Sciatic nerve (tissue), 2 donors: ENCODE measurements at regions not wholly inside any gene's neighbourhood (a gene's known extent, or its start where the extent isn't known, plus 50 kb on each side); places are given as distances from the start of the nearest gene placed in this dataset.
"Not testable (repeated sequence)": the region's sequence is repeated elsewhere in the genome, so short reads cannot be mapped to it uniquely, and the experiment has no call there.

Experiments
- ATAC-seq: fragments of 200-7000 bp; cut with Tn5 transposase; one replicate; pipeline ENCODE4 v1.9.1; 2020; ENCODE audit warnings: mild to moderate bottlenecking, moderate library complexity
- DNase-seq: peaks from one replicate; pipeline ENCODE4 v3.0.0-alpha.2; 2020; ENCODE audit warnings: low spot score
- intact Hi-C: fragments of 100-400 bp; cut with DNase I; formaldehyde crosslinking; loops from one replicate; pipeline ENCODE4 v1.14.2; 2022
- donor health status: DM: no; HTN: no; CAD: no.
- donor health status: DM: no; HTN: no; CAD: no.

DNA sequence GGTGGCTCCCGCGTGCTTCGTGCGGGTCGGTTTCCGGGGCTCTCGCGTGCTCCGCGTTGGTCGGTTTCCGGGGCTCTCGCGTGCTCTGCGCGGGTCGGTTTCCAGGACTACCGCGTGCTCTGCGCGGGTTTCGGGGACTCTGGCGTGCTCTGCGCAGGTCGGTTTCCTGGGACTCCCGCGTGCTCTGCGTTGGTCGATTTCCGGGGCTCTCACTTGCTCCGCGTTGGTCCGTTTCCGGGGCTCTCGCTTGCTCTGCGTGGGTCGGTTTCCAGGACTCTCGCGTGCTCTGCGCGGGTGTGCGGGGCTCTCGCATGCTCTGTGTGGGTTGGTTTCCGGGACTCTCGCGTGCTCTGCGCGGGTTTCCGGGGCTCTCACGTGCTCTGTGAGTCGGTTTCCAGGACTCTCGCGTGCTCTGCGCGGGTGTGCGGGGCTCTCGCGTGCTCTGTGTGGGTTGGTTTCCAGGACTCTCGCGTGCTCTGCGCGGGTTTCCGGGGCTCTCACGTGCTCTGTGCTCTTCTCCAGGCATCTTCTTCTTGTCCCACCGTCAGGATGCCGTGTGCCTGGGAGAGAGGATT lies 109.9 kb upstream of the LRPAP1 start:
- ATAC-seq (no peak), DNase-seq (no peak)
- intact Hi-C loops: no loop called here

DNA sequence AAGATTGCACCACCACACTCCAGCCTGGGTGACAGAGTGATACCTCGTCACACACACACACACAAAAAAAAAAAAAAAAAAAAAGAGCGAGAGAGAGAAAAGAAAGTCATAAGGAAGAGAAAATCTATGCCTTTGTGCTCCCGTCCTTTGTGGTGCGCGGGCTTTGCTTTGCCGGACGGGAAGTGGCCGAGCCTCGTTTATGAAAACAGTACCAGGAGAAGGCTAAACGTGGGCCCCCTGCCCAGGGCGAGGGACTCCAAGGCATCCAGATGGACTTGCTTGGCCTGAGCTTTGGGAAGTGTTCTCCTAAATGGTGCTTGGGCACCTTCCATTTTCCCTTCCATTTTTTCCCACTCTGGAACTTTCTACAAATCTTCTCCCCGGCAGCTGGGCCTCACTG lies 109.3 kb upstream of the LRPAP1 start:
- intact Hi-C loops: no loop called here
- DNase-seq (no peak), ATAC-seq (no peak)

DNA sequence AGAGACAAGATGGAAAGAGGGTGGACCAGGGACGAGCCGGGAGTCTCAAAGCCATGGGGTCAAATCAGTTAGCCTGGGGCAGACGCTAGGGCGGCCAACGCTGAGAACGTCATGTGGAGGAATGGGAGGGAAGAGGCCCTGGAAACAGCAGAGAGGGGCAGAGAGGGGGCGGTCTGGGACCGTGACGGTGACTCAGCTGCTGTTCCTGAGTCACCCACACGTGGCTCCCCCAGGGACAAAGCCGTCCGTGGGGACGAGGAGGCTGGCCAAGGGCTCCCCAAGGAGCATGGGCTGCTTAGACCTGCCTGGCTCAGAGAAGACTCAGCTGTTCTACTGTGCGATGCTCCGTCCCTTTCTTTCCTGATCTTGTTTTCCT lies 108.4 kb upstream of the LRPAP1 start:
- intact Hi-C loops: no loop called here
- ATAC-seq (no peak), DNase-seq (no peak)

DNA sequence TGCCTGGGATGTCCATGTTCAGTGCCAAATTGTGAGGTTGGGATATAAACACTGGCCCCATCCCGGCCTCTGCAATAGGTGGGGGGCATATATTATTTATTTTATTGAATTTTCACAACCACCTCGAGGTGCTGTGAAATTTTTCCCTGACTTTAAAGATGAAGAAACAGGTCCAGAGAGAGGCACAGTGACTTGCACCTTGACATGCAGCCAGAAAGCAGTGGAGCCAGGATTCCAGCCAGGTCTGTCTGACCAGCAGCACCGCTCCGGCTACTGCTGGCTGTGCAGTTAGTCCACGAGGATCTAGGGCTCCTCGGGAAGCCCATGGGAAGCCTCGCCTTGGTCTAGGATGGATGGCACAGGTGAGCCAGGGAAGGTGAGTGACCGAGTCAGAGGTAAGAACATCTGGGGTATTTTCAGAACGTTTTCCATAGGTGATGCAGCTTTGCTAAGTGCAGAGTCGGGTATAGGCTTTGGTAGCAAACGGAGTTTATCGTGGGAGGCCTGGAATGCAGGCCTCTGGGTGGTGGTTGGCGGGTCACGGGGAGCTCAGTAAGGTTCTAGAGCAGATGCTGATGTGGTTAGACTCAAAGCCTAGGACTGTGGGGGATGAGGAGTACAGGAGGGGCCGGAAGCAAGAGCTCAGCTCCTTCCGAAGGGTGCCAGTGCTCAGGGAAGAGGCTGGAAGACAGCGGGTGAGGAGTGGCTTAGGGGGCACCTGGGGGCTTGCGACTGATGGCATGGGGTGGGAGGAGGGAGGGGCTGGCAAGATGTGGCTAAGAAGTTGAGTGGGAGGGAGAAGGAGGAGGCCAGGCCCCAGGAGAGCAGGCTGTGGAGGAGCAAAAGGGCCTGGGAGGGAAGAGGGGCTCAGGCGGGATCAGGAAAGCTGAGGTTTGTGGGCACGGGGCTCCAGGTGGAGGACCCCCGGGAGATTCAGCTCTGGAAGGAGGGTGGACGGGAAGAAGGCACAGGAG lies 107.7 kb upstream of the LRPAP1 start:
- intact Hi-C loops: no loop called here

DNA sequence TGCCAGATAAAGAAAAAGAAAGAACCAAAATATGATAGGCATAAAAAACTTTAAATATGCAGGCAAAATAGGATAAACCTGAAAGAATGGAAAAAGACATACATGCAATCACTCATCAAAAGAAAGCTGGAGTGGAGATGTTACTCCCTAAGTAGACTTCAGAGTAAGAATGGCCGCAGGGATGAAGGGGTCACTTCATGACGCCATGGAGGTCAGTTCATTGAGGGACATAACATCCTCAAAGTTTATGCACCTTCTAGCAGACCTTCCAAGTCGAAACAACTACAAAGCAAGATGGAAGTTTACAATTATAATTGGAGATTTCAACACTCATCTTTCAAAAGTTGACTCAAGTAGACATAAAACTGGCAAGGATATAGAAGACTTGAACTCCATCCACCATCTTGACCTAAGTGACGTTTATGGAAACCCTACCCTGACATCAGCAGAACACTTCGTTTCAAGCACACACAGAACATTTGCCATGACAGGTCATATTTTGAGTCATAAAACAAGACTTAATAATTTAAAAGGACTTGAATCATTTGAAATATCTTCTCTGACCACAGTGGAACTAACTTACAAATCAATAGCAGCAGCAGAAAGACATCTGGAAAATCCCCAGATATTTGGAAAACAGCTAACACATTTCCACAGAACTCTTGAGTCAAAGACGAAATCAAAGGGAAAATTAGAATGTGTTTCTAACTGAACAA lies 106.0 kb upstream of the LRPAP1 start:
- intact Hi-C loops: no loop called here
- DNase-seq (no peak), ATAC-seq (no peak)

More for the DNA sequence above, 107.7 kb upstream of the LRPAP1 start:
- DNase-seq (no peak), ATAC-seq (no peak)

DNA sequence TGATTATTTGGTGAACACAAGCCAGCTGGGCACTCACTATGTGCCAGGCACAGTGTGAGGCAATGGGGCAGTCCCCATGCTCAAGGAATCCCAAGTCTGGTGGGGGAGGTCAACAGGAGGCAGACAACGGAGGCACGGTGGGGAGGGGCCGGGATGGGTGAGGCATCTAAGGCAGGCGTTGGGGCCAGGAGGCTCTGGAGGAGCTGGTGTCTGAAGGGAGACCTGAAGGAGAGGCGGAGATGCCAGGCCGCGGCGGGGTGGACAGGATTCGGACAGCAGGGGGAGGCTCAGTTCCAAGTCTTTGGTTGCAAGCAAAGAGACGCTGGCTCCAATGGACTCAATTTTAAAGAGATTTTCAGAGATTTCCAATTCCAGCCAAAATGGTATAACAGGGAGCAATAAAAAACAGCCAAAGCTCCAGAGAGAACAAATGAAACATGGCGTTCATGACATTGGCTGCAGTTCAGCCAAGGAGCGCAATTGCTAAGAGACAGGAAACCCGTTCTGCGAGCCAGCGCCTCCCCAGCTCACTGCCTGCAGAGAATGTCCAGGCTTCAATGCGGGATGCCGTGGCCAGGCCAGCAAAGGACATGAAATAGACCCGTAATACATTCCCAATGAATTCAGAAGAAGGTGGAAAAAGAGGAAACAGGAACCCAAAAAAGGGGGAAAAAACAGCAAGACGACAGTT lies 105.2 kb upstream of the LRPAP1 start:
- DNase-seq (no peak), ATAC-seq (peak; percentile 45)
- intact Hi-C loops: no loop called here

DNA sequence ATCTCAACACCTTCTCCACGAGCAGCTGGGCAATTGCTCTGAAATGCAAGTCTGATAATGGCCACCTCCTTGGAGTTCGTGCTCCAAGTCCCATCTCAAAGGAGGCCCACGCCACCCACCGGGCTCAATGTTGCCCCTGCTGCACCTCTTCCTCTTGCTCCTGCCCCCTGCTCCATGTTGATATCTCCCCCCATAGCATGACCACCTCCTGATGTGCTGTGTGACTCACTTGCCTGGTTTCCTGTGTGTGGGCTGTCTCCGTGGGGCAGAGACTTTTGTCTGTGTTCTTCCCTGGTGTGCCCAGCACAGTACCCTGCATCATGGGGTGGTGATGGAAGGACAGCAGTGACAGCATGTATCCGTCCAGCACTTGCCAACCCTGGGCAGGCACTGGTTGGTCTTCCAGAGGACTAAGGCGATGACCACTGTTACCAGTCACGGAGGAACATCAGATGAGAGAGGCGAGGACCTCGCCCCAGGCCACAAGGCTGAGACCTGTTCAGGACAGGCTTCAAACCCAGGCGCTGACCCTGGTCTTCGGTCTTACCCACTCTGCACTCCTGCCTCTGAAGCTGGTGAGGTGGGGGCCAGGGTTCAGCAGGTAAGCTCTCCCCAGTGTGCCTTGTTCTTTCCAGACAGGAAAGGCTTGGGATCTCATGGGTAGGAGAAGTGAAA lies 104.6 kb upstream of the LRPAP1 start:
- ATAC-seq (no peak), DNase-seq (no peak)
- intact Hi-C loops: no loop called here

DNA sequence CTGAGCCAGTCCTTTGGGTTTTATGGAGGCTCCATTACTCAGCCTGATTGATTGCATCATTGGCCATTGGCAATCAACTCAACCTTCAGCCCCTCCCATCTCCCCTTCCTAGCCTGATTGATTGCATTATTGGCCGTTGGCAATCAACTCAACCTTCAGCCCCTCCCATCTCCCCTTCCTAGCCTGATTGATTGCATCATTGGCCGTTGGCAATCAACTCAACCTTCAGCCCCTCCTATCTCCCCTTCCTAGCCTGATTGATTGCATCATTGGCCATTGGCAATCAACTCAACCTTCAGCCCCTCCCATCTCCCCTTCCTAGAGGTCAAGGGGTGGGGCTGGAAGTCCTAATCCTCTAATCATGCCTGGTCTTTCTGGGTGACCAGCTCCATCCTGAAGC lies 103.8 kb upstream of the LRPAP1 start:
- ATAC-seq, intact Hi-C loops, DNase-seq: not testable (repeated sequence)

DNA sequence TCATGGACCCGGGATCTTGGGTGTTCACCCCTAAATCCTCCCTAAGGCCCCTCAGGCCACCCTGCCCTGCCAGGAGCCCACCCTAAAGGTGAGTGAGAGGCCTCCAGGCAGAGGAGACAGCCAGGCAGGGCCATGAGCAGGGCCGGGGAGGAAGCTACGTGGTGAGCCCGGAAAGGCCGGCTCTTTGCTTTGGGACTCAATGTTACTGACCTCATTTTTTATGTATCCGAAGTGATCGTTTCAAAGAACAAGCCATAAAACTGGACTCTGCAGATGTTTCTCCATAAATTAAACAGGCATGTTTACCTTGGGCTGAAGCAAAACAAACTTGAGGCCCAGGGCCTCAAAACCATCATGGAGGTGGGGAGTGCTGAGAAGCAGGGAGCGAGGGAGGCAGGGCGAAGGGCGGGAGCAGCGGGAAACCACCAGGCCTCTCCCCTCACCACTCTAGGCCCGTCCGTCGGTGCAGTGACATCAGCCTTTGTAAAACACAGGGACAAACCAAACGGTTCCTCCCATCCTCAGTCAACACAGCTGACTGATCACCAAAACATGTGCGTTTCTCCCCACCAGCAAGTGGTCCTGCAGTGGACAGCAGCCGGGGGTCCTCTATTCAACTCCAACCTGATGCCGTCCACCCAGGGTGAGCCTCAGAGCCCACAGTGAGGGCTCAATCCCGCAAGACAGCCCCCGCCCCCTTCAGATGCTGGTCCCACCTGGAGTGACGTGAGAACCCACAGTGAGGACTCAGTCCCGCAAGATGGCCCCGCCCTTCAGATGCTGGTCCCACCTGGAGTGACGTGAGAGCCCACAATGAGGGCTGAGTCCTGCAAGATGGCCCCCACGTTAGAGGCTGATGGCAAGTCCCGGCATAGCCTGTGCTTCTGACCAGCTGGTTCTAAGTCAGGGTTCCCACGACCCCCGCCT lies 102.9 kb upstream of the LRPAP1 start:
- DNase-seq (no peak), ATAC-seq (no peak)
- intact Hi-C loops: no loop called here

DNA sequence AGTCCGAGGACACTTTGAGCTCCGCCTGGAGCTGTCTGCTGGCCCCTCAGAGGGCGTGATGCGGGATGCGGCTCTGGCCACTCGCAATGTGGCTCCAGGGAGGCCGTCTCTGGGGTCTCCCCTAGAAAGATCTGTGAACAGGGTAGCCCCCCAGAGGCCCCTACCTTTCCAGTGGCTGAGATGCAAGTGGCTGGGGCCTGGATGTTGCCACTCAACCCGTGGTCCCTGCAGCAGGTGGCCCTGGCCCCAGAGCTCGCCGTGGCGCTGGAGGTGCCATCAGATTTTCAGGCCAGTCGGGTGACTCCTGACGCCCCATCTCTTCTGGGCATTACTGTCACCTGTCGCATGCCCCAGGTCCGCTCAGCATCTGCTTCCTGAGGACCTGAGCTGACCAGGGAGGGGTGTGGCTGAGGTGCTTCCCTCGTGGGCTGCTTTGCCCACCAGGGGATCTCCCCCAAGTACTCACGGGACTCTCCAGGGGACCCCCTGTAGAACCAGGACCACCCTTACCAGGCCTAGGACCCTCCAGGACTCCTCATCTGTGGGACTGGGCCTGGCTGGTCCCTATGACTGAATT lies 102.1 kb upstream of the LRPAP1 start:
- intact Hi-C loops: no loop called here
- DNase-seq: no peak
- no peak for ATAC-seq

DNA sequence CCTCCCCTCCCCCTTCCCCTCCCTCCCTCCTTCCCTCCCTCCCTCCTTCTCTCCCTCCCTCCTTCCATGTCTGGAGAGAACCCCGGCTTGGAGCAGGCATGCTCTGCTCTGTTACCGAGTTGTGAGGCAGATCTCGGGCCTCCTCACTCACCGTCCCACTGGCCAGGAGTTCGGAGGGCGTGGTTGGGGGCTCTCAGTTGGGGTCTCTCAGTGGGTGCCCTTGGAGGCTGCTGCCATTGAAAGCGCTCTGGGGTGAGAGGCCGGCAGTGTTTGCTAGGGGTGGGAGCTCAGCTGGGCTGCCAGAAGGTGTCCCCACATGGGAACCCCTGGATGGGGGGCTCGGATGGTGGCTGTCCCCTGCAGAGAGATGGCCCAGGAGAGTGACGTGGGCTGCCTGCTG lies 101.1 kb upstream of the LRPAP1 start:
- DNase-seq, intact Hi-C loops, ATAC-seq: not testable (repeated sequence)

DNA sequence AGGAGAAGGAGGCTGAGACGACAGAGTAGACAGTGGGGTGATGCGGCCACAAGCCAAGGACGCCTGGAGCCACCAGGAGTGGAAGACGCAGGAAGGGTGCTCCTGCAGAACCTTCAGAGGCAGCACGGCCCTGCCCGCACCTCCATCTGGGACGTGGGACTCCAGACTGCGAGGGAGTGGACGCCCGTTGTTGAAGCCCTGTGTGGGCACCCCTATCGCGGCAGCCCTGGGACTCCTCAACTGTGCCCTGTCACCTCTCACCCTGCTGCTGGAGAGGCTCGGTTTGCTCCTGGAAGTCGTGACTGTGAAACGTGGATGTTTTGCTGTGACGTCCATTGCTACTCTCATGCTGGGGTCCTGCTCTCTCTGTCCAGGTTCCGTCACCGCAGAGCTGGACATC lies 100.6 kb upstream of the LRPAP1 start:
- ATAC-seq, intact Hi-C loops, DNase-seq: not testable (repeated sequence)

DNA sequence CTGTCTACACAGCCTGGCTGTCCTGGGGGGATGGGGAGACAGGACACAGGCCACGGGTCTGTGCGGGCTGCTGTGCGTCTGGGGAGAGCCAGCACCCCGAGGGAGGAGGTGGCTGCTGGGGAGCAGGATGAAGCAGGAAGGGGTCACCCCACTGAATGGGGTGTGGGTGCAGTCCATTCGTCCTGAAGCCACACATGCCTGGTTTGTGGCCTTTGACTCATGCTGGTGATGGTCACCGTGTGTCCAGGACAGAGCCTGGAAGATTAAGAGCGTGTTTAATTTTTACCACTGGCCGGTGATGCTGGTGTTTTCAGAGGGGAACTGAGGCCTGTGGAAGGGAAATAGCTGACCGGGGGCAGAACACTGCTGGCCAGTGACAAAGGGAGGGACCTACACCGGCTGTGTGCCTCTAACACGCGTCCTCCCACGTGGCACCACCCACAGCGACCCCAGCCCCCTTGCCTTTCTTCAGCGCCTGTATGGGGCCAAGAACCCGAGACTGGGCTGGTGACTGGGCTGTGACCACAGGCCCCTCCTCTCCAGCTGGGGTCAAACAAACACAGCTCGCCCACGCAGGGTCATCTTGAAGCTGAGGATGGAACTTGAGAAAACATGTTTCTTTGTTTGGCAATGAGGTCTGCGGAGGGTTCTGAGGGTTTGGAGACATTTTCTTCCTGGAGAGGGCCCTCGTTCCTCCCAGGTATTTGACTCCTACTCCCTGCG lies 99.5 kb upstream of the LRPAP1 start:
- intact Hi-C loops, DNase-seq: not testable (repeated sequence)
- ATAC-seq: peak; percentile 59

DNA sequence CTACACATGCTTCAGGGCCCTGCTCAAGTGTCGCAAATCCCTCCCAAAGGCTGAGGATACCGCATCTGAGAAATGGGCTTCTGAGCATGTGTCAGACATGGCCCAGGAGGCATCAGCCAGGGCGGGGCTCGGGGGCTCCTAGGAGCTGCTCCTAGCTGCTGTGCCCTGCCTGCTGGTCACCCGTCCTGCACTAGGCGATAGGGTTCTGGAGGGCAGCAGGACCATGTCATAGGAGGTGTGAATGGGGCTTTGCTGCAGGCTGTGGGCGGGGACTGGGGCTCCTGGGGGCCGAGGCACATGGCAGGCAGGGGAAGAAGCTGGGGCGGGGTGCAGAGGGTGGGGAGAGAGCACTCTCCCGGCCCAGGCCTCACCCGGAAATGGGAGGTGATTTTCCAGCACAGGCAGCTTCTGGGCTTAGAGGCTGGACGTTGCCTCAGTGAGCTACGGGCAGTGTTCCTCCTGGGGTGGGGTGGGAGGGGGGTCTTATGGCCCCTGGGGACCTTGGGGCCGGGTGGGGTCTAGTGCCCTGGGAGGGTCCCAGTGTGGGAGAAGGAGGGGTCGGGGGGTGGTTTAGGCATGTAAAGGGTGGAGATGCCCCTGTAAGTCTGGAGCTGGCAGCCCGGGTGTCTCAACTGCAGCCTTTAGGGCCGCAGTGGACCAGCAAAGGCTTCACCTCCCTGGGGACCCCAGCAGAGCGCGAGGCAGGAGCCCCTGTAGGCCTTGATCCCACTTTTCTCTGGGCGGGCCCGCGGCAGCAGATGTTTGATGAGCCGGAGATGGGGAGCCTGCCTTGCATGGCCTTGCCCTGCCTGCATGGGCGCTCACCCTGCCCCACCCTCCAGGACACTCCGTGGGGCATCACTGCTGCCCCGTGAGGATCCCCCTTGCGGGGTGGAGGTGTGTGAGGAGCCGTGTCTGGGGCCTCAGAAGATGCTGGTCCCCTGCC lies 98.6 kb upstream of the LRPAP1 start:
- ATAC-seq (no peak), DNase-seq (peak; percentile 45)

DNA sequence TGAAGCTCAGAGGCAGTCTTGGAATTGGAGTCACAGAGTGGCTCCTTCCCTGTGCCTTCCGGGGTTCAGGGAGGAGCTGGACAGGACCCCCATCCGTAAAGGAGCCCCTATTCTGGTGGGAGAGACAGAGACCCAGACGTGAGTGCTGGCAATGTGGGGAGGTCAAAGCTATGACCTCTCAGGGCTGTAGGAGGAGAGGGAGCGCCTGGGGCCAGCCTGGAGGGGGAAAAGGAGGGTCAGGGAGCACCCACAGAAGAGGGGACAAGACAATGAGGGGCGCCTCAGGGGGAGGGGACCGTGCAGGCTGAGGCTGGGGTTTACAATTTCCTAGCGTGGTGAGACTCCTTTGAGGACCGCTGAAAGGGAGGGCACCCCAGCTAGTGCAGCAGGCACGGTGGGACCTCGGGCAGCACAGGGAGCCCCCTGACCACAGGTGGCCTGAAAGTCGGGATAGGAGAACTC lies 97.9 kb upstream of the LRPAP1 start:
- intact Hi-C loops: no loop called here
- DNase-seq (no peak), ATAC-seq (no peak)

More for the DNA sequence above, 98.6 kb upstream of the LRPAP1 start:
- intact Hi-C loops: no loop called here

DNA sequence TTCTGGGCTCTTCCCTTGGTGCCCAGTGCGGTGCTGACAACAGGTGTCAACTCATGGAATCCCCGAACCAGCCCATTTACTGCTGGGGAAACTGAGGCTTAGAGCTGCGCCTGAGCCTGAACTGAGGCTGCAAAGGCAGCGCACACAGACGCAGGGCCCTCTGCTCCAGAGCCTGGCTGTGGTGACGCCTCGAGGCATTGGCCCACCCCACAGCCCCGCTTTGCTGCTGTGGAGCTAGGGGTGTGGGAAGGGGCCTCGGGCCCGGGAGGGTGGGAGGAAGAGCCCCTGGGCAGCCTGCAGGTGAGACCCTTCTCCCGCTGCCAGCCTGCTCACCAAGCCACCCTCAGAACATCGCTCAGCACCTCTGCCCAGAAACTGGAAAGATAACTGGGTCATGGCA lies 97.4 kb upstream of the LRPAP1 start:
- intact Hi-C loops: no loop called here
- DNase-seq (no peak), ATAC-seq (no peak)
